ENCODE measurements at regions not wholly inside any gene's neighbourhood (a gene's known extent, or its start where the extent isn't known, plus 50 kb on each side); places are given as distances from the start of the nearest gene placed in this dataset.

DNA sequence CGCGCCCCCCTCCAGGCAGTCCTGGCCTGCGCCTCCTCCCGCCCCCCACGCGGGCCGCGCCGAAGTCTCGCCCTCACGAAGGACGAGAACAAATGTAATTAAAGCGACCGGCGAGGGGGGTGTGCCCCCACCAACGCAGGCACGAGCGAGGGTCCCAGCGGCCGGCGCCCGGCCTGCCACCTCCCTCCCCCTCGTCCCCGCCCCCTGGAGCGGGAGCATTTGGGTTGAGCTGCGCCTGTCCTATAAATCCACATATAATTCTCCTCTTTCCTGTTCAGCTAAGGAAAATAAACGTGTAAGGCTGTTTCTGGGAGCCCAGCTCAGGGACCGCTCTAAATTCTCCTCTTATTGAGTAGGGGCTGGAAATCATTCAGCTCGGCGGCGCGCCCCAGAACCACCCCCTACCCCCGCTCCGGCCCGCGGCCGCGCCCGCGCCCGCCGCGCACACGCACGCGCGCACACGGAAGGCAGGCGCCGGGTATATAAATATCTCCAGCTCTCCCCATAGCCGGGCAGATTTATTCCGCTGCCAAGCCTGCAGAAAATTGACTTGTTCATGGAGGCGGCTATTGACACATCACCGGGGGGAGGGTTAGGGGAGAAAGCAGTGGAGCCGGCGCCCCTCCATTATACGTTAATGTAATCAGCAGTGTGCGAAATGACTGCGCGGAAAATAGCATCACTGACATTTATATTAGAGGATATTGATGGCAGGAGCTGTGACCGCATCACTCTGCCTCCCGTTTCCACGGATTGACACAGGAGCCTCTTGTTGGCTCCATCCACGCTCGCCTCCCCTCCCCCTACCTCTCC lies 61.6 kb upstream of the BTRC start:
- TF ChIP-seq CTCF (IDR thresholded peaks at IDR 0.05) = no peak
- Histone ChIP-seq H3K27ac (no peak overlapping the region), H3K36me3 (no peaks in the 10 kb centered on the region), H3K9me3 (no peaks in the 10 kb centered on the region), H3K4me1 (peaks cover 0 to 9% of the 10 kb centered on the region in 2 donors), H3K27me3 (peaks cover 2 to 34% of the 10 kb centered on the region in 2 donors), H3K4me3 (peak overlapping the region; percentile 23 to 86 (median 61))
- DNase-seq (ENCODE audit: low spot score in 2 of 2) = no peak
- intact Hi-C loops (cut with DNase I; ENCODE audit: low total_unique reads) = no loop called here

- Histone ChIP-seq H3K27ac (no peak overlapping the region), H3K9me3 (no peaks in the 10 kb centered on the region), H3K4me3 (peak overlapping the region in 2 of 3 donors; percentile 61 to 86), H3K36me3 (no peaks in the 10 kb centered on the region), H3K27me3 (peaks cover 2 to 27% of the 10 kb centered on the region in 2 donors), H3K4me1 (peaks cover 0 to 9% of the 10 kb centered on the region in 2 donors)
- DNase-seq (ENCODE audit: low spot score in 2 of 2) = no peak
- intact Hi-C loops (cut with DNase I; ENCODE audit: low total_unique reads) = no loop called here
- no peak for TF ChIP-seq POLR2AphosphoS5 (IDR thresholded peaks at IDR 0.05)
- TF ChIP-seq POLR2A (IDR thresholded peaks at IDR 0.05) = no peak
- TF ChIP-seq CTCF (IDR thresholded peaks at IDR 0.05) = no peak
Observed at GRCh38 chr10:101293007-101293723, 60.8 kb upstream of the BTRC start.

- no peak for TF ChIP-seq POLR2AphosphoS5 (IDR thresholded peaks at IDR 0.05)
- no peak for TF ChIP-seq CTCF (IDR thresholded peaks at IDR 0.05)
- no peak for TF ChIP-seq POLR2A (IDR thresholded peaks at IDR 0.05)
- no peak overlapping the region for H3K4me3 ChIP-seq
- H3K27ac ChIP-seq = no peak overlapping the region
- intact Hi-C loops (cut with DNase I; ENCODE audit: low total_unique reads) = no loop called here
- H3K4me1 ChIP-seq = peaks cover 0 to 9% of the 10 kb centered on the region in 2 donors
- no peak for DNase-seq (ENCODE audit: low spot score in 2 of 2)
- no peaks in the 10 kb centered on the region for H3K36me3 ChIP-seq
- H3K9me3 ChIP-seq = no peaks in the 10 kb centered on the region
- peaks cover 2 to 25% of the 10 kb centered on the region in 2 donors for H3K27me3 ChIP-seq
Observed at GRCh38 chr10:101294109-101294508, 59.9 kb upstream of the BTRC start.

GRCh38 chr10:101295261-101295660 lies 58.7 kb upstream of the BTRC start:
- Histone ChIP-seq H3K27me3 (peaks cover 2 to 21% of the 10 kb centered on the region in 2 donors), H3K27ac (no peak overlapping the region), H3K4me3 (no peak overlapping the region), H3K9me3 (no peaks in the 10 kb centered on the region), H3K4me1 (peaks cover 0 to 9% of the 10 kb centered on the region in 2 donors), H3K36me3 (no peaks in the 10 kb centered on the region)
- intact Hi-C loops (cut with DNase I; ENCODE audit: low total_unique reads) = no loop called here
- TF ChIP-seq CTCF (IDR thresholded peaks at IDR 0.05) (no peak), POLR2AphosphoS5 (IDR thresholded peaks at IDR 0.05) (no peak), POLR2A (IDR thresholded peaks at IDR 0.05) (no peak)
- DNase-seq (ENCODE audit: low spot score in 2 of 2) = no peak

DNA sequence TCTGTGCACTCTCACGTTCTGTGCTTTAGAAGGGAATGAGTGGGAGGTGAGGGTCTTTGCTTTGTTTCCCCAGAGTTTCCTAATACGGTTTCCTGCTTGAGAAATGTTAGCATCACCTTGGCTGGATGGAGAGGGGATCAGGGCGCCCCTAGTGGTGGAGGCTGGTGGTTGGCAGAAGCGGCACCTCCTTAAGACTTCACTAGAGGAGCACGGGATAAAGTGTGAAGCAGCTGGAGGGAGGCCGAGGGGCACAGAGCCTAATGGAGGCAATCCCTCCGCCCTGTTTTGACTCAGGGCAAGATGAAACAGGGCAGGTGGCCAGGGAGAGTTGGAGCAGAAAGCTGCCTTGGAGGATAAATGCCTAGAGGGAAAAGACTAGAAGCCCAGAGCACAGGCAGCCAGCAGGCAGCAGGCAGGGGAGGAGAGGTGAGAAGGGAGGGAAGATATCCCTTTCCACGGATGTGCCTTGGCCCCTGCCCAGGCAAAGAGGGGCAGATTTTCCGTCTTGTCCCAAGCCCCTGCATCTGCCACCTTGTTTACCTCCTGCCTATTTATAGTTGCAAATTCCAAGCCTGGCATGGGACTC lies 56.0 kb upstream of the BTRC start:
- Histone ChIP-seq H3K9me3 (no peaks in the 10 kb centered on the region), H3K27me3 (peaks cover 0 to 5% of the 10 kb centered on the region in 2 donors), H3K36me3 (no peaks in the 10 kb centered on the region), H3K4me1 (no peaks in the 10 kb centered on the region), H3K27ac (no peak overlapping the region), H3K4me3 (no peak overlapping the region)
- intact Hi-C loops (cut with DNase I; ENCODE audit: low total_unique reads) = no loop called here
- peak in 1 of 2 donors; percentile 71 for DNase-seq (ENCODE audit: low spot score in 2 of 2)
- TF ChIP-seq POLR2AphosphoS5 (IDR thresholded peaks at IDR 0.05) = no peak
- TF ChIP-seq CTCF (IDR thresholded peaks at IDR 0.05) = peak; percentile 25 to 68 (median 50)

Data from breast epithelium (tissue), 4 donors.